Cardiac muscle cell (in vitro differentiated cells and primary cell): ENCODE measurements at regions not wholly inside any gene's neighbourhood (a gene's known extent, or its start where the extent isn't known, plus 50 kb on each side); places are given as distances from the start of the nearest gene placed in this dataset.

Experiments
- DNase-seq, 2 donors: peaks; one replicate each; pipeline versions ENCODE4 v3.0.0 to v3.0.0-alpha.2; 2010 to 2017; ENCODE audit warnings: low read depth in 1 of 2, low spot score in 1 of 2
- H3K27ac ChIP-seq: fragments of 200-600 bp; sonication (generic); 2 replicates; pipeline ENCODE4 v1.5.1; 2016
- H3K27me3 ChIP-seq: fragments of 200-600 bp; sonication (generic); 2 replicates; pipeline ENCODE4 v1.6.0; 2016; ENCODE audit warnings: control low read depth
- H3K36me3 ChIP-seq: fragments of 200-600 bp; sonication (generic); 2 replicates; pipeline ENCODE4 v1.5.1; 2016; ENCODE audit warnings: control low read depth
- H3K4me1 ChIP-seq: fragments of 200-600 bp; sonication (generic); 2 replicates; pipeline ENCODE4 v1.8.1; 2017; ENCODE audit warnings: low read depth, mild to moderate bottlenecking, mixed run types
- H3K4me3 ChIP-seq: fragments of 200-600 bp; sonication (generic); 2 replicates; pipeline ENCODE4 v1.5.1; 2016; ENCODE audit warnings: mild to moderate bottlenecking
- H3K9me3 ChIP-seq: fragments of 200-600 bp; sonication (generic); 2 replicates; pipeline ENCODE4 v1.5.1; 2017; ENCODE audit warnings: low read depth, mild to moderate bottlenecking, control low read depth
- TF ChIP-seq, protein P1 (sequence below): IDR thresholded peaks from 2 replicates; pipeline ENCODE4 v1.5.1; 2012; ENCODE audit warnings: low read depth, mild to moderate bottlenecking, low read length

DNA sequence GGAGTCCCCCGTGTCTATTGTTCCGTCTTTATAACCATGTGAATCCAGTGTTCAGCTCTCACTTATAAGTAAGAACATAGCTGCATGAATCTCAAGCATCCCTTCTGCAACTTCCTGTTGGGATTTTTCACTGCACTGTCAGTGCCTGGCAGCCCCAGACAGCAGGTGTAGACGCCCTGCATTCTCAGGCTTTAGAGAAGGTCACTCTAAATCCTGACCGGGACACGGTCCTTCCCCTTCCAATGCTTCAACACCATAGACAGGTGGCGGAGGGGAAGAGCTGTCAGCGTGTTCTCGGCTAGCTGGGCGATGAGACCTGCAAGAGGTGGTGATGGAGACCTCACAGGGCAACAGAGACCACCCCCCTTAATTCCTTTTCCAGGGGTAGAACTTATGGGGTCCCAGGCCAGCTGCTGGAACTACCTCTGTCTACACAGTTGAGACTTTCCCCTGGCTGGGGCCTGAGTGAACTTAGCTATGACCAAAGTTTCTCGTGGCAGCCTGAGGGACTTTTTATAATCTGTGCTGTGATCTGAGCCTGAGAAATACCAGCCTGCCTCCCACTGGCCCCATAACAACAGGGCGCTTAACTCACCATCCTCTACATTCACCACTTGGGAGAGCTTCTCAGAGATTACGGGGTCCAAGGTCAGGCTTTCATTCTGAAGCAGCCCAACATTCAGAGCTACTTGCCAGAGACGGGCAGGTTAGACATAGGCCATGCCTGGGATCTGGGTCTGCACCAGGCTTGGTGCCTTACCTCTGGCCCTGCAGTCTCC, 143.2 kb upstream of the TNRC6C start:
- TF ChIP-seq, protein P1, sequence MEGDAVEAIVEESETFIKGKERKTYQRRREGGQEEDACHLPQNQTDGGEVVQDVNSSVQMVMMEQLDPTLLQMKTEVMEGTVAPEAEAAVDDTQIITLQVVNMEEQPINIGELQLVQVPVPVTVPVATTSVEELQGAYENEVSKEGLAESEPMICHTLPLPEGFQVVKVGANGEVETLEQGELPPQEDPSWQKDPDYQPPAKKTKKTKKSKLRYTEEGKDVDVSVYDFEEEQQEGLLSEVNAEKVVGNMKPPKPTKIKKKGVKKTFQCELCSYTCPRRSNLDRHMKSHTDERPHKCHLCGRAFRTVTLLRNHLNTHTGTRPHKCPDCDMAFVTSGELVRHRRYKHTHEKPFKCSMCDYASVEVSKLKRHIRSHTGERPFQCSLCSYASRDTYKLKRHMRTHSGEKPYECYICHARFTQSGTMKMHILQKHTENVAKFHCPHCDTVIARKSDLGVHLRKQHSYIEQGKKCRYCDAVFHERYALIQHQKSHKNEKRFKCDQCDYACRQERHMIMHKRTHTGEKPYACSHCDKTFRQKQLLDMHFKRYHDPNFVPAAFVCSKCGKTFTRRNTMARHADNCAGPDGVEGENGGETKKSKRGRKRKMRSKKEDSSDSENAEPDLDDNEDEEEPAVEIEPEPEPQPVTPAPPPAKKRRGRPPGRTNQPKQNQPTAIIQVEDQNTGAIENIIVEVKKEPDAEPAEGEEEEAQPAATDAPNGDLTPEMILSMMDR: no peak
- peak overlapping the region; percentile 62 for H3K27ac ChIP-seq
- H3K27me3 ChIP-seq: no peaks in the 10 kb centered on the region
- DNase-seq: peak in 1 of 2 donors; percentile 58
- no peaks in the 10 kb centered on the region for H3K9me3 ChIP-seq
- H3K4me3 ChIP-seq: no peak overlapping the region
- no peaks in the 10 kb centered on the region for H3K36me3 ChIP-seq
- H3K4me1 ChIP-seq: peaks cover 18% of the 10 kb centered on the region

DNA sequence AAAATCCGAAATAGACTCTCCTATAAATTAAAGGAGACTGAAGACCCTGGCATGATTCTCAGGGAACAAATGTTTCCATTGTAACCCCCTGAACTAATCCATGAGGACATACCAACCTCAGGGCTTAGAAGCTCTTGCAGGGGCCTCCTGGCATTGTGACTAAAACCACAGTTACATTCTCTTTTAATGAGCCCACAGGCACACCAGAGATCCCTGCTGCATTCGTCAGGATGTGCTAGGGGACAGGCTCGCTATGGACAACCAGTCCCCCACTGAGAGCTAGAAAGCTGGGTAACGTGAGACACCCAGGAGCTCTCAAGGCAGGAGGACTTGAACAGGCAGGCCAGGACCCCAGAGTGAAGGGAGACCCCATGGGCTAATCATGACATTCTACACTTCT, 140.6 kb upstream of the TNRC6C start:
- H3K36me3 ChIP-seq: no peaks in the 10 kb centered on the region
- TF ChIP-seq, protein P1: no peak
- H3K9me3 ChIP-seq: no peaks in the 10 kb centered on the region
- H3K4me1 ChIP-seq: peaks cover 13% of the 10 kb centered on the region
- no peak overlapping the region for H3K4me3 ChIP-seq
- no peak overlapping the region for H3K27ac ChIP-seq
- H3K27me3 ChIP-seq: no peaks in the 10 kb centered on the region
- no peak for DNase-seq

DNA sequence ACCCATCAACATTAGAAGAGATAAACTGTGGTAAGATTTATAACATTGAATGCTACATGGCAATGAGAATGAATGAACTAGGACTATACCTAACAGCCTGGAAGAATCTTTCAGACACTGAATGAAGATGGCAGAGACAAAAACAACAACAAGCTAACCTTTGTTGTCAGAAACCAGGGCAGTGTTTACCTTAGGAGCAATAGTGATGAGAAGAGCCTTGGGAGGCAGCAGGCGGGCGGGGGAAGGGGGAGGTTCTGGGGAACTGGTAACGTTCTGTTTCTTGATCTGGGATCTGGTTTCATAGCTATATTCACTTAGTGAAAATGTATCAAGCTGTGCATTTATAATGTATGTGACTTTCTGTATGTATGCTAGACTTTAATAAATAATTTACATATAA, 139.0 kb upstream of the TNRC6C start:
- no peaks in the 10 kb centered on the region for H3K9me3 ChIP-seq
- H3K36me3 ChIP-seq: no peaks in the 10 kb centered on the region
- TF ChIP-seq, protein P1: no peak

DNA sequence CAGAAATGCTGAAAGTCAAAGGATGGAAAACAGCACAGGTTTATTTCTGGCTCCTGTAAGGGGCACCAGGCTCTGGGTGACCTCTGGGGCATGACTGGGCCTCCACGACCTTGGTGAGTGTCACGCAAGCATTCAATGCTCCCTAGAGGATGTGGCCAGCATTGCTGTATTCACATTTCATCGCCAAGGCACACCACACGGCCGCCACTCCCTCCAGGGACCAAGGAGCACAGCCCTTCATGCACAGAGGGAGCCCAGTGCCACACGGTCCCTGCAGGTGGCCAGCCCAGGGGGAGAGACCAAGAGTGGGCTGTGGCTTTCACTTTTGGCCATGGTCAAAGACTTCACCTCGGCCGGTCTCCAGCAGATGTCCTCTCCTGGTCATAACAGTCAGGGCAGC, 137.4 kb upstream of the TNRC6C start:
- no peaks in the 10 kb centered on the region for H3K27me3 ChIP-seq
- no peaks in the 10 kb centered on the region for H3K9me3 ChIP-seq
- no peak overlapping the region for H3K27ac ChIP-seq
- H3K36me3 ChIP-seq: no peaks in the 10 kb centered on the region
- TF ChIP-seq, protein P1: no peak
- H3K4me3 ChIP-seq: no peak overlapping the region
- peaks cover 4% of the 10 kb centered on the region for H3K4me1 ChIP-seq
- peak in 1 of 2 donors; percentile 61 for DNase-seq

More for the DNA sequence above, 139.0 kb upstream of the TNRC6C start:
- DNase-seq: no peak
- H3K27me3 ChIP-seq: no peaks in the 10 kb centered on the region
- no peak overlapping the region for H3K4me3 ChIP-seq
- no peak overlapping the region for H3K27ac ChIP-seq
- peaks cover 13% of the 10 kb centered on the region for H3K4me1 ChIP-seq

DNA sequence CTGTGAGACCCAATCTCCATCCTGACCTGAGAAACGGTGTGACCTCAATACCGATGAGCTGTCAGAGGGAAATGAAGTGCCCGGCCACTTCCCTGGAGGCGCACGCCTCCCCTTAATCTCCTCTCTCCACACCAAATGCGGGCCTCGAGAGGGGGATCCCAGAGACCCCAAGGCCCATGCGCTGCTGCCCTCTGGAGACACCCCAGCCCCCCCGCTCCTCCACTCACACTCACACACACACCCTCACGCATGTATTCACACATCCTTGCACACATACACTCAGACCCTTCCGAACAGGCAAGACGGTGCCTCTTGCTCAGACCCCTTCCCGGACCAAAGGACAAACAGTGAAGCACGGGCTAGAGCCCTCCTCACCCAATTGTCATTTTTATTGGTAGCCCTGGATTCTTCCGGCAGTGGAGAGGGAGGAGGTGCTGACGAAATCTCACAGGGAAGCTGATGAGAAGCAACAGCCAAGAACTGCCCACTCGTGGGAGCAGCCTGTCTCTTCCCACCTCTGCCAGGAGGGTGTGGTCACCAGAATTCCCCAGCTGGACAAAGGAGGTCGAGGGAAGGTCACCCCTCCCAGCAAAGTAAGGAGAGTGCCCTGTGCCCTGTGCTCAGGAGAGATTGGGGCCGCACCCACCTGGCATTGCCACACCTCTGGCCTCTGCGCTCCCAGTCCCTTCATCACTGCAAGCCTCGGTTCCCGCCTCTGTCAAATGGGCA, 136.0 kb upstream of the TNRC6C start:
- no peaks in the 10 kb centered on the region for H3K9me3 ChIP-seq
- peak in 1 of 2 donors; percentile 45 for DNase-seq
- TF ChIP-seq, protein P1: no peak
- H3K4me1 ChIP-seq: peaks cover 4% of the 10 kb centered on the region
- H3K27me3 ChIP-seq: no peaks in the 10 kb centered on the region
- H3K36me3 ChIP-seq: no peaks in the 10 kb centered on the region
- H3K4me3 ChIP-seq: no peak overlapping the region
- H3K27ac ChIP-seq: no peak overlapping the region
